ENCODE measurements at regions not wholly inside any gene's neighbourhood (a gene's known extent, or its start where the extent isn't known, plus 50 kb on each side); places are given as distances from the start of the nearest gene placed in this dataset.

DNA sequence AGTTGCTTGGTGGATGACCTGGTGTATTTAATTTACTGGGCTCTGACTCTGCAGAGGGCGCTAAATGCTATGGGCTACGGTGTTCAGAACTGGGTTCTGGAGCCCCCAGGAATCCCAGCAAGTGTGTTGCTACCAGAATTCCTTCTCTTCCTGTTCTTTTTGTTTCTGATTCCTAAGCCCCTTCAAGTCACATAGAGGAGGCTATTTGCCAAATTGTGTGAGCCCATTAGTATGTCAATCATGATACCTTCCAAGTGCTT, 358.2 kb upstream of the SPRED2 start:
- Histone ChIP-seq H2AFZ (ENCODE audit: low read length) (no peak overlapping the region), H3K36me3 (replicated peaks; ENCODE audit: insufficient read depth, low read length) (no peaks in the 10 kb centered on the region), H3K27ac (ENCODE audit: low read length) (no peak overlapping the region), H3K9ac (ENCODE audit: low read length) (no peak overlapping the region), H3K9me2 (replicated peaks; ENCODE audit: insufficient read depth, low read length) (no peaks in the 10 kb centered on the region), H4K20me1 (ENCODE audit: insufficient read depth, low read length) (no peaks in the 10 kb centered on the region), H3K4me1 (ENCODE audit: low read length) (no peaks in the 10 kb centered on the region), H3K9me3 (replicated peaks; ENCODE audit: insufficient read depth, low read length) (no peaks in the 10 kb centered on the region), H3K4me2 (ENCODE audit: low read depth, low read length) (no peak overlapping the region), H3K4me3 (ENCODE audit: low read length) (no peak overlapping the region), H3F3A (ENCODE audit: insufficient read depth, low read length) (no peaks in the 10 kb centered on the region), H3K27me3 (replicated peaks; ENCODE audit: insufficient read depth, low read length) (no peaks in the 10 kb centered on the region), H3K79me2 (ENCODE audit: low read length) (no peaks in the 10 kb centered on the region)
- DNase-seq: no peak
- TF ChIP-seq EZH2phosphoT487 (IDR thresholded peaks at IDR 0.05; ENCODE audit: low read length) (no peak), EZH2 (optimal IDR thresholded peaks at IDR 0.05; ENCODE audit: low read depth, low read length) (no peak)
- TF ChIP-seq, protein P1, sequence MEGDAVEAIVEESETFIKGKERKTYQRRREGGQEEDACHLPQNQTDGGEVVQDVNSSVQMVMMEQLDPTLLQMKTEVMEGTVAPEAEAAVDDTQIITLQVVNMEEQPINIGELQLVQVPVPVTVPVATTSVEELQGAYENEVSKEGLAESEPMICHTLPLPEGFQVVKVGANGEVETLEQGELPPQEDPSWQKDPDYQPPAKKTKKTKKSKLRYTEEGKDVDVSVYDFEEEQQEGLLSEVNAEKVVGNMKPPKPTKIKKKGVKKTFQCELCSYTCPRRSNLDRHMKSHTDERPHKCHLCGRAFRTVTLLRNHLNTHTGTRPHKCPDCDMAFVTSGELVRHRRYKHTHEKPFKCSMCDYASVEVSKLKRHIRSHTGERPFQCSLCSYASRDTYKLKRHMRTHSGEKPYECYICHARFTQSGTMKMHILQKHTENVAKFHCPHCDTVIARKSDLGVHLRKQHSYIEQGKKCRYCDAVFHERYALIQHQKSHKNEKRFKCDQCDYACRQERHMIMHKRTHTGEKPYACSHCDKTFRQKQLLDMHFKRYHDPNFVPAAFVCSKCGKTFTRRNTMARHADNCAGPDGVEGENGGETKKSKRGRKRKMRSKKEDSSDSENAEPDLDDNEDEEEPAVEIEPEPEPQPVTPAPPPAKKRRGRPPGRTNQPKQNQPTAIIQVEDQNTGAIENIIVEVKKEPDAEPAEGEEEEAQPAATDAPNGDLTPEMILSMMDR (IDR thresholded peaks at IDR 0.05; ENCODE audit: low read length): no peak

DNA sequence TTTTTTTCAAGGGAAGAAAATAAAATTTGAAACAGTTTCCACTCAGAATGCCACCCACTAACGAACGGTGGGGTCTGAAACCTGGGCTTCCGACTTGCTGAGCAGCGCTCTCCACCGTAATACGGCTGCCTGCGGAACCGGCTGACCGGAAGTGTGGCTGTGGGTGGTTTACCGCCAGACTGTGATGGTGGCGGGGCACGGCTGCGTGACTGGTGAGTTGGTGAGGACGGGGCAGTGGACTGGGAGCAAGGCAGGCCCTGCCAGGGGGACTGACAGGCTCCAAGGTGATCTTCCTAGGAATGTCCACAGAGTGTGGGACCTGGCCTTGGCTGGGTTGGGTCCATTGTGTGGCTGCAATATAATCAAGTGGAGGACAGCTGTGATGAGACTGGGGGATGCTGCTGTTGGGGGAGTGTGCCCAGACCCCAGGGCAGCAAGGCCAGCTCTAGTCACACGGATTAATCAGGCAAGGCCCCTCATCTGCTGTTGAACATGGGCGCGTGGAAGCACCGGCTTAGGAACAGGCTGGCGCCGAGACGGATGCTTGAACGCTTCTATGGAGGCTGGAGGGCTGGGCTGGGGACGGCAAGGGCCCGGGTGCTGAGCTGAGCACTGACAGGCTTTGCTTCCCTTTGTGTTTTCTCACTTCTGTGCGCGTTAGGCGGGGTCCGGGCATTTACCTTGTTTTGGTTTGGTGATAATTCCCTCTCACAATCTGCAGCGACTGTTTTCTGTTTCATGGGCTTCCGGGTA, 357.7 kb upstream of the SPRED2 start:
- no peaks in the 10 kb centered on the region for H3K27me3 ChIP-seq (replicated peaks; ENCODE audit: insufficient read depth, low read length)
- no peak overlapping the region for H2AFZ ChIP-seq (ENCODE audit: low read length)
- H3K36me3 ChIP-seq (replicated peaks; ENCODE audit: insufficient read depth, low read length): no peaks in the 10 kb centered on the region
- H3K79me2 ChIP-seq (ENCODE audit: low read length): no peaks in the 10 kb centered on the region
- no peak overlapping the region for H3K4me3 ChIP-seq (ENCODE audit: low read length)
- TF ChIP-seq EZH2 (optimal IDR thresholded peaks at IDR 0.05; ENCODE audit: low read depth, low read length): no peak
- TF ChIP-seq EZH2phosphoT487 (IDR thresholded peaks at IDR 0.05; ENCODE audit: low read length): no peak
- TF ChIP-seq, protein P1 (IDR thresholded peaks at IDR 0.05; ENCODE audit: low read length): no peak
- no peaks in the 10 kb centered on the region for H3K9me2 ChIP-seq (replicated peaks; ENCODE audit: insufficient read depth, low read length)
- no peak overlapping the region for H3K4me2 ChIP-seq (ENCODE audit: low read depth, low read length)
- no peaks in the 10 kb centered on the region for H3F3A ChIP-seq (ENCODE audit: insufficient read depth, low read length)
- H3K9me3 ChIP-seq (replicated peaks; ENCODE audit: insufficient read depth, low read length): no peaks in the 10 kb centered on the region
- no peaks in the 10 kb centered on the region for H4K20me1 ChIP-seq (ENCODE audit: insufficient read depth, low read length)
- no peak overlapping the region for H3K9ac ChIP-seq (ENCODE audit: low read length)
- no peak overlapping the region for H3K27ac ChIP-seq (ENCODE audit: low read length)
- no peak for DNase-seq
- H3K4me1 ChIP-seq (ENCODE audit: low read length): no peaks in the 10 kb centered on the region

DNA sequence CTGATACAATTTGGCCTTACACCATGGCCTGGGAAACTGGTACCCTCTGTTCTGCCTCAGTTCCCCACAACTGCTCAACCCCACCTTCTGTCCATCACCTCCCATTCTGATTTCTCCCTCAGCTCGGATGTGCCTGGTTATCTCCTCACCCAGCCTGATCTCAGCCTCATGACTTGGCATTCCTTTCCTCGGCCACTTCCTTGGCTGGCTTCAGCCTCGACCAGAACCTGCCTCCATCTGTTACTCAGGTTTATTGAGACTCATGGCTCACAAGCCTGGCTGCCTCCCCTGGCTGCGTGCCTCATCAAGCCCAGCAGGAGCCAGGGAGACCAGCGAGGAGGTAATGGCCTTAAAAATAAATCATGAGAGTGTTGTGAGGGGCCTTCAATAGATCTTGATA, 356.2 kb upstream of the SPRED2 start:
- H3K4me1 ChIP-seq (ENCODE audit: low read length): no peaks in the 10 kb centered on the region
- H3K4me3 ChIP-seq (ENCODE audit: low read length): no peak overlapping the region
- H3K36me3 ChIP-seq (replicated peaks; ENCODE audit: insufficient read depth, low read length): no peaks in the 10 kb centered on the region
- no peaks in the 10 kb centered on the region for H4K20me1 ChIP-seq (ENCODE audit: insufficient read depth, low read length)
- H3K4me2 ChIP-seq (ENCODE audit: low read depth, low read length): no peak overlapping the region
- H3K27me3 ChIP-seq (replicated peaks; ENCODE audit: insufficient read depth, low read length): no peaks in the 10 kb centered on the region
- no peaks in the 10 kb centered on the region for H3K9me3 ChIP-seq (replicated peaks; ENCODE audit: insufficient read depth, low read length)
- no peaks in the 10 kb centered on the region for H3K9me2 ChIP-seq (replicated peaks; ENCODE audit: insufficient read depth, low read length)
- H3K27ac ChIP-seq (ENCODE audit: low read length): no peak overlapping the region
- no peak overlapping the region for H2AFZ ChIP-seq (ENCODE audit: low read length)
- no peak overlapping the region for H3K9ac ChIP-seq (ENCODE audit: low read length)
- no peaks in the 10 kb centered on the region for H3F3A ChIP-seq (ENCODE audit: insufficient read depth, low read length)
- TF ChIP-seq, protein P1 (IDR thresholded peaks at IDR 0.05; ENCODE audit: low read length): no peak
- no peak for TF ChIP-seq EZH2phosphoT487 (IDR thresholded peaks at IDR 0.05; ENCODE audit: low read length)
- no peak for TF ChIP-seq EZH2 (optimal IDR thresholded peaks at IDR 0.05; ENCODE audit: low read depth, low read length)
- H3K79me2 ChIP-seq (ENCODE audit: low read length): no peaks in the 10 kb centered on the region
- no peak for DNase-seq
